H1 (cell line): ENCODE measurements at regions not wholly inside any gene's neighbourhood (a gene's known extent, or its start where the extent isn't known, plus 50 kb on each side); places are given as distances from the start of the nearest gene placed in this dataset.

Experiments used
- CTCF ChIA-PET: fragments of 300-600 bp; sonication (Branson Sonifier 250); formaldehyde crosslinking; loops from one replicate; lab custom pipeline; 2021; ENCODE audit not compliant: partially characterized antibody; lab: Charles Lee
- POLR2A ChIA-PET: fragments of 300-600 bp; sonication (Branson Sonifier 250); formaldehyde crosslinking; loops from one replicate; lab custom pipeline; 2021; ENCODE audit warnings: inconsistent platforms; ENCODE audit not compliant: partially characterized antibody; lab: Charles Lee
- DNase-seq, 2 experiments: peaks; one replicate each; pipeline versions ENCODE4 v3.0.0 to v3.0.0-alpha.2; 2010 to 2022; ENCODE audit warnings: low spot score in 2 of 2, low read depth in 1 of 2, mixed read lengths in 1 of 2
- FAIRE-seq: peaks from 2 replicates; lab custom pipeline; 2011; peaks lifted over from hg19 to GRCh38; lab: Jason Lieb, UNC
- H2AFZ ChIP-seq: 2 replicates; pipeline ENCODE4 v1.8.1; 2012; ENCODE audit warnings: low read length, inconsistent platforms
- H2AK5ac ChIP-seq: 2 replicates; pipeline ENCODE4 v1.6.1; 2013; ENCODE audit warnings: low read depth, low read length
- H2BK120ac ChIP-seq: replicated peaks from 2 replicates; pipeline ENCODE3; 2013; ENCODE audit warnings: low read depth, low read length, inconsistent platforms
- H2BK12ac ChIP-seq: 2 replicates; pipeline ENCODE4 v1.6.1; 2013; ENCODE audit warnings: low read depth, low read length
- H2BK15ac ChIP-seq: 2 replicates; pipeline ENCODE4 v1.6.1; 2013; ENCODE audit warnings: low read length
- H2BK20ac ChIP-seq: 2 replicates; pipeline ENCODE4 v1.6.1; 2013; ENCODE audit warnings: low read length
- H2BK5ac ChIP-seq: 2 replicates; pipeline ENCODE4 v1.6.1; 2013; ENCODE audit warnings: low read depth, low read length
- H3K14ac ChIP-seq: 2 replicates; pipeline ENCODE4 v1.6.1; 2013; ENCODE audit warnings: inconsistent platforms; ENCODE audit not compliant: insufficient read length
- H3K18ac ChIP-seq: 2 replicates; pipeline ENCODE4 v1.6.1; 2013; ENCODE audit warnings: low read length; ENCODE audit errors: extremely low read depth
- H3K23ac ChIP-seq: 2 replicates; pipeline ENCODE4 v1.6.1; 2013; ENCODE audit warnings: inconsistent platforms; ENCODE audit not compliant: insufficient read length
- H3K23me2 ChIP-seq: 2 replicates; pipeline ENCODE4 v1.6.1; 2013; ENCODE audit warnings: low read depth, low read length
- H3K27ac ChIP-seq: 2 replicates; pipeline ENCODE4 v1.6.1; 2011; ENCODE audit warnings: low read depth, low read length, inconsistent platforms
- H3K27me3 ChIP-seq, 4 experiments: replicated peaks in 1 of 4; 1 replicate in 1 of 4; 2 replicates in 3 of 4; pipeline versions ENCODE4 v1.6.1 to v1.8.1; 2011 to 2013; ENCODE audit warnings: low read length in 3 of 4, mild to moderate bottlenecking in 3 of 4, inconsistent platforms in 2 of 4, mixed read lengths in 2 of 4, moderate library complexity in 1 of 4; ENCODE audit not compliant: control insufficient read depth in 3 of 4, insufficient read depth in 3 of 4; ENCODE audit errors: extremely low read depth in 1 of 4
- H3K36me3 ChIP-seq, 4 experiments: 2 replicates each; pipeline versions ENCODE4 v1.6.1 to v1.8.1; 2011 to 2013; ENCODE audit warnings: mild to moderate bottlenecking in 4 of 4, low read length in 3 of 4, moderate library complexity in 2 of 4, control low read depth in 1 of 4, inconsistent platforms in 1 of 4; ENCODE audit not compliant: insufficient read depth in 4 of 4, control insufficient read depth in 2 of 4
- H3K4ac ChIP-seq: replicated peaks from 2 replicates; pipeline ENCODE3; 2013; ENCODE audit warnings: low read length, low read depth, mixed read lengths, inconsistent platforms; ENCODE audit not compliant: insufficient read length
- H3K4me1 ChIP-seq, 4 experiments: replicated peaks in 1 of 4; 1 replicate in 1 of 4; 2 replicates in 3 of 4; pipeline versions ENCODE4 v1.6.1 to v1.8.1; 2011 to 2013; ENCODE audit warnings: low read length in 3 of 4, inconsistent platforms in 2 of 4, mixed read lengths in 1 of 4; ENCODE audit not compliant: insufficient read depth in 4 of 4, control insufficient read depth in 3 of 4
- H3K4me2 ChIP-seq, 2 experiments: 2 replicates each; pipeline versions ENCODE4 v1.6.1 to v1.8.1; 2011 to 2013; ENCODE audit warnings: low read depth in 2 of 2, low read length in 2 of 2, control low read depth in 1 of 2, inconsistent platforms in 1 of 2, mild to moderate bottlenecking in 1 of 2; ENCODE audit not compliant: insufficient read depth in 1 of 2
- H3K4me3 ChIP-seq, 4 experiments: fragments of 200-600, 300-600 bp in 1 of 4; sonication (generic), shearing (Covaris generic), sonication (Bioruptor Twin) in 1 of 4; 2 replicates each; pipeline versions ENCODE4 v1.5.1 to v1.8.1; 2011 to 2016; ENCODE audit warnings: low read length in 4 of 4, low read depth in 3 of 4, control low read depth in 2 of 4, inconsistent platforms in 2 of 4, mild to moderate bottlenecking in 2 of 4, mixed read lengths in 1 of 4, moderate library complexity in 1 of 4; ENCODE audit not compliant: insufficient read depth in 2 of 4; ENCODE audit errors: extremely low read depth in 1 of 4
- H3K56ac ChIP-seq: replicated peaks from 2 replicates; pipeline ENCODE3; 2013; ENCODE audit warnings: low read depth, mild to moderate bottlenecking, mixed read lengths, low read length, inconsistent platforms; ENCODE audit not compliant: insufficient read length
- H3K79me1 ChIP-seq: 2 replicates; pipeline ENCODE4 v1.6.1; 2013; ENCODE audit warnings: low read depth, low read length, control low read depth
- H3K79me2 ChIP-seq, 2 experiments: 2 replicates each; pipeline versions ENCODE4 v1.6.1 to v1.8.1; 2012 to 2013; ENCODE audit warnings: low read length in 2 of 2, mild to moderate bottlenecking in 2 of 2, inconsistent platforms in 1 of 2; ENCODE audit not compliant: insufficient read depth in 2 of 2, control insufficient read depth in 1 of 2
- H3K9ac ChIP-seq, 4 experiments: replicated peaks in 1 of 4; 1 replicate in 1 of 4; 2 replicates in 3 of 4; pipeline versions ENCODE4 v1.6.1 to v1.8.1; 2011 to 2013; ENCODE audit warnings: low read depth in 3 of 4, low read length in 3 of 4, control low read depth in 2 of 4, mild to moderate bottlenecking in 2 of 4, moderate library complexity in 2 of 4, inconsistent platforms in 1 of 4; ENCODE audit errors: extremely low read depth in 1 of 4
- H3K9me3 ChIP-seq, 2 experiments: 2 replicates each; pipeline versions ENCODE4 v1.6.1 to v1.8.1; 2012 to 2013; ENCODE audit warnings: mild to moderate bottlenecking in 2 of 2, moderate library complexity in 2 of 2, control low read depth in 1 of 2, inconsistent platforms in 1 of 2, low read depth in 1 of 2, low read length in 1 of 2, mixed read lengths in 1 of 2; ENCODE audit not compliant: insufficient read depth in 2 of 2
- H4K20me1 ChIP-seq, 2 experiments: replicated peaks in 1 of 2; 2 replicates each; pipeline versions ENCODE3 to v1.8.1; 2011 to 2013; ENCODE audit warnings: inconsistent platforms in 2 of 2, low read length in 2 of 2, mild to moderate bottlenecking in 1 of 2; ENCODE audit not compliant: insufficient read depth in 2 of 2, control insufficient read depth in 1 of 2
- H4K5ac ChIP-seq: 2 replicates; pipeline ENCODE4 v1.6.1; 2013; ENCODE audit warnings: low read length, low read depth, mixed read lengths, inconsistent platforms; ENCODE audit not compliant: insufficient read length
- H4K8ac ChIP-seq: 2 replicates; pipeline ENCODE4 v1.8.0; 2013; ENCODE audit warnings: mild to moderate bottlenecking, moderate library complexity, low read length, inconsistent platforms; ENCODE audit not compliant: insufficient read depth; ENCODE audit errors: extremely low read depth
- H4K91ac ChIP-seq: replicated peaks from 2 replicates; pipeline ENCODE3; 2013; ENCODE audit warnings: low read length, mixed read lengths, inconsistent platforms; ENCODE audit not compliant: insufficient read length
- ASH2L ChIP-seq: fragments of 200-600, 300-600 bp; sonication (generic); IDR thresholded peaks from one replicate; pipeline ENCODE4 v1.7.1; 2017; ENCODE audit warnings: low read length
- CEBPB ChIP-seq: IDR thresholded peaks from 2 replicates; pipeline ENCODE4 v1.6.1; 2012; ENCODE audit warnings: low read depth, low read length
- EP300 ChIP-seq, 2 experiments: IDR thresholded peaks; 1 replicate in 1 of 2; 2 replicates in 1 of 2; pipeline ENCODE4 v1.6.1; 2011 to 2012; ENCODE audit warnings: low read depth in 2 of 2, low read length in 2 of 2, mild to moderate bottlenecking in 2 of 2, borderline replicate concordance in 1 of 2, inconsistent platforms in 1 of 2, moderate library complexity in 1 of 2
- EZH2 ChIP-seq: fragments of 200-600 bp; sonication (generic); IDR thresholded peaks from 2 replicates; pipeline ENCODE4 v1.7.1; 2012; ENCODE audit warnings: low read depth, mild to moderate bottlenecking, moderate library complexity, low read length, inconsistent platforms; ENCODE audit not compliant: severe bottlenecking
- NRF1 ChIP-seq: IDR thresholded peaks from 2 replicates; pipeline ENCODE4 v1.6.1; 2011; ENCODE audit warnings: mild to moderate bottlenecking, low read depth, low read length, improper control_type of control experiment
- RNF2 ChIP-seq: fragments of 200-900, 300-1000 bp; sonication (generic); IDR thresholded peaks from 2 replicates; pipeline ENCODE4 v1.7.1; 2016; ENCODE audit warnings: borderline replicate concordance, low read depth, mild to moderate bottlenecking, antibody characterized with exemption, low read length; ENCODE audit not compliant: poor library complexity, severe bottlenecking; ENCODE audit errors: missing control alignments
- SAP30 ChIP-seq: fragments of 300-600 bp; sonication (generic); IDR thresholded peaks from 2 replicates; pipeline ENCODE4 v1.7.1; 2012; ENCODE audit warnings: low read length, moderate library complexity, mild to moderate bottlenecking, inconsistent platforms; ENCODE audit not compliant: insufficient read depth, insufficient replicate concordance
- SIN3A ChIP-seq, 2 experiments: IDR thresholded peaks in 1 of 2; conservative IDR thresholded peaks in 1 of 2; 2 replicates each; pipeline ENCODE4 v1.6.1; 2011 to 2012; ENCODE audit warnings: low read length in 2 of 2, improper control_type of control experiment in 1 of 2, low read depth in 1 of 2, mild to moderate bottlenecking in 1 of 2
- SIX5 ChIP-seq: IDR thresholded peaks from 2 replicates; pipeline ENCODE4 v1.6.1; 2011; ENCODE audit warnings: mild to moderate bottlenecking, low read depth, low read length
- SUZ12 ChIP-seq: fragments of 200-600 bp; sonication (generic); IDR thresholded peaks from 2 replicates; pipeline ENCODE4 v1.6.1; 2012; ENCODE audit warnings: mild to moderate bottlenecking, inconsistent platforms, low read length, moderate library complexity, mixed read lengths
- TAF1 ChIP-seq: IDR thresholded peaks from 2 replicates; pipeline ENCODE4 v1.6.1; 2011; ENCODE audit warnings: mild to moderate bottlenecking, low read depth, low read length
- TAF7 ChIP-seq: optimal IDR thresholded peaks from 2 replicates; pipeline ENCODE3; 2011; ENCODE audit warnings: low read depth, mild to moderate bottlenecking, inconsistent platforms, low read length, moderate library complexity, borderline replicate concordance
- YY1 ChIP-seq: IDR thresholded peaks from 2 replicates; pipeline ENCODE4 v1.6.1; 2011; ENCODE audit warnings: low read depth, mild to moderate bottlenecking, low read length
- WGBS, 2 experiments: shearing (Covaris generic) in 1 of 2; methylation state at CpG; one replicate each; pipeline versions ENCODE4 v1.1.6 to v1.1.7; 2013 to 2015; ENCODE audit warnings: low lambda C conversion rate in 2 of 2, mixed read lengths in 2 of 2, inconsistent platforms in 1 of 2, low coverage in 1 of 2, missing lambda C conversion rate in 1 of 2; ENCODE audit not compliant: insufficient replicate concordance in 2 of 2, insufficient coverage in 1 of 2, insufficient read length in 1 of 2; ENCODE audit errors: extremely low coverage in 1 of 2, missing lambda C conversion rate in 1 of 2; 5-methylcytosine and 5-hydroxymethylcytosine counted together
- TF ChIP-seq, protein P1 (sequence below): IDR thresholded peaks from 2 replicates; pipeline ENCODE4 v1.6.1; 2012; ENCODE audit warnings: inconsistent platforms

DNA sequence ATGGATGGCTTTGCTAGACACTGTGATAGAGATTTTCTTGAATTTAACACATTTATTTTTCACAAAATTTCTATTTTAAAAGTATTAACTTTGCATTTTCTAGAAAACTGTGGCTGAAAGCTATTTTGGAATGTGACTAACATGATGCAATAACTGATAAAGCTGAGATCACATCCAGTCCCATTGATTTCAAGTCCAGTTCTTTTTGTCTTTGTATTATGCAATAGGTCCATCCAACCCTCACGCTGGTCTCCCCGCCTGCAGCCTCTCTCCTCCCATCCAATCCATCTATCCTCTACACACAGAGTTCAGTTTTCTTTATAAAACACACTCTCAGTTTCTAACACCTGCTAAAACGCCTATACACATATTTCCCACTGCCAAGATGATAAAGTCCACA is 178.8 kb downstream of the CNTN3 start:
- H3K36me3 ChIP-seq = no peaks in the 10 kb centered on the region
- H4K8ac ChIP-seq = no peak overlapping the region
- no peak overlapping the region for H3K14ac ChIP-seq
- DNase-seq (no peak), FAIRE-seq (no peak)
- H3K27ac ChIP-seq = no peak overlapping the region
- H2BK20ac ChIP-seq = no peak overlapping the region
- no peaks in the 10 kb centered on the region for H3K23me2 ChIP-seq
- H2AK5ac ChIP-seq = no peak overlapping the region
- H2AFZ ChIP-seq = no peak overlapping the region
- no peak overlapping the region for H2BK5ac ChIP-seq
- no peak overlapping the region for H2BK15ac ChIP-seq
- no peaks in the 10 kb centered on the region for H3K27me3 ChIP-seq
- no peaks in the 10 kb centered on the region for H3K79me2 ChIP-seq
- no peak overlapping the region for H3K4me2 ChIP-seq
- no peaks in the 10 kb centered on the region for H3K9me3 ChIP-seq
- H2BK12ac ChIP-seq = no peak overlapping the region
- ChIA-PET CTCF (interaction anchor here (1.3 kb wide), 1 partner anchor 448 kb away, joined by 3 read pairs; no protein-coding TSS in a partner anchor), POLR2A (no interaction called here)
- no peak overlapping the region for H3K4me3 ChIP-seq
- no peak overlapping the region for H3K23ac ChIP-seq
- H2BK120ac ChIP-seq = no peak overlapping the region
- H4K5ac ChIP-seq = no peak overlapping the region
- 71% methylated on average over 3 of the region's 3 CpGs; no CpG with 5 or more reads in 1 of the 2 experiments for WGBS, 2 experiments
- H4K20me1 ChIP-seq = no peaks in the 10 kb centered on the region
- no peaks in the 10 kb centered on the region for H3K79me1 ChIP-seq
- no peak overlapping the region for H3K9ac ChIP-seq
- H3K4ac ChIP-seq = no peak overlapping the region
- H4K91ac ChIP-seq = no peak overlapping the region
- H3K56ac ChIP-seq = no peak overlapping the region
- no peaks in the 10 kb centered on the region for H3K4me1 ChIP-seq
- H3K18ac ChIP-seq = no peak overlapping the region
- no peak for TF ChIP-seq EP300 (IDR thresholded peaks at IDR 0.05; ENCODE audit: borderline replicate concordance in 1 of 2, low read depth in 2 of 2, low read length in 2 of 2)
- no peak for TF ChIP-seq RNF2
- no peak for TF ChIP-seq TAF7
- no peak for TF ChIP-seq SIX5
- TF ChIP-seq ASH2L = no peak
- TF ChIP-seq SIN3A (conservative IDR thresholded peaks at IDR 0.05 in 1 of 2, IDR thresholded peaks at IDR 0.05 in 1 of 2; ENCODE audit: low read depth in 1 of 2, low read length in 2 of 2) = no peak
- no peak for TF ChIP-seq CEBPB
- TF ChIP-seq, protein P1, sequence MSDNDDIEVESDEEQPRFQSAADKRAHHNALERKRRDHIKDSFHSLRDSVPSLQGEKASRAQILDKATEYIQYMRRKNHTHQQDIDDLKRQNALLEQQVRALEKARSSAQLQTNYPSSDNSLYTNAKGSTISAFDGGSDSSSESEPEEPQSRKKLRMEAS = no peak
- TF ChIP-seq YY1 = no peak
- TF ChIP-seq NRF1 = no peak
- no peak for TF ChIP-seq SUZ12
- no peak for TF ChIP-seq TAF1
- no peak for TF ChIP-seq SAP30
- TF ChIP-seq EZH2 = no peak
